NOMO-1 treated with dmso at 0.1 percent for 144 hours (cell line): ENCODE measurements at regions not wholly inside any gene's neighbourhood (a gene's known extent, or its start where the extent isn't known, plus 50 kb on each side); places are given as distances from the start of the nearest gene placed in this dataset.

Experiments used
- DNase-seq: peaks from one replicate; lab custom pipeline; 2025; ENCODE audit not compliant: unreplicated experiment; lab: John Stamatoyannopoulos, UW

- DNase-seq: no peak
Measured at GRCh38 chr1:8267307-8267706, 50.6 kb upstream of the SLC45A1 start.

GRCh38 chr1:8266436-8267165, 51.3 kb upstream of the SLC45A1 start:
- DNase-seq: no peak

GRCh38 chr1:8263791-8264190, 54.1 kb upstream of the SLC45A1 start:
- DNase-seq: no peak

- DNase-seq: no peak
Measured at GRCh38 chr1:8261398-8261762, 56.5 kb upstream of the SLC45A1 start.

- no peak for DNase-seq
Measured at GRCh38 chr1:8259498-8260290, 58.2 kb upstream of the SLC45A1 start.

- no peak for DNase-seq
Measured at GRCh38 chr1:8257621-8258020, 60.3 kb upstream of the SLC45A1 start.

GRCh38 chr1:8256321-8256720, 61.6 kb upstream of the SLC45A1 start:
- DNase-seq: no peak

- DNase-seq: no peak
Measured at GRCh38 chr1:8255712-8256111, 62.2 kb upstream of the SLC45A1 start.

GRCh38 chr1:8252266-8252951, 65.5 kb upstream of the SLC45A1 start:
- no peak for DNase-seq

- no peak for DNase-seq
Measured at GRCh38 chr1:8251635-8252034, 66.3 kb upstream of the SLC45A1 start.

GRCh38 chr1:8249838-8250237, 68.1 kb upstream of the SLC45A1 start:
- no peak for DNase-seq

- DNase-seq: no peak
Measured at GRCh38 chr1:8247811-8248436, 70.0 kb upstream of the SLC45A1 start.

GRCh38 chr1:8244304-8244703, 73.6 kb upstream of the SLC45A1 start:
- no peak for DNase-seq

GRCh38 chr1:8242498-8242897, 75.4 kb upstream of the SLC45A1 start:
- no peak for DNase-seq

GRCh38 chr1:8241417-8242014, 76.4 kb upstream of the SLC45A1 start:
- no peak for DNase-seq

- no peak for DNase-seq
Measured at GRCh38 chr1:8239306-8240023, 78.4 kb upstream of the SLC45A1 start.

GRCh38 chr1:8239039-8239305, 78.9 kb upstream of the SLC45A1 start:
- no peak for DNase-seq

GRCh38 chr1:8238141-8239038, 79.5 kb upstream of the SLC45A1 start:
- DNase-seq: no peak

- no peak for DNase-seq
Measured at GRCh38 chr1:8232036-8232757, 85.7 kb upstream of the SLC45A1 start.
